GM18951 (cell line): ENCODE measurements at regions not wholly inside any gene's neighbourhood (a gene's known extent, or its start where the extent isn't known, plus 50 kb on each side); places are given as distances from the start of the nearest gene placed in this dataset.

Experiments used
- POLR2A ChIP-seq: IDR thresholded peaks from 4 replicates; pipeline ENCODE4 v1.6.1; 2011; ENCODE audit warnings: mild to moderate bottlenecking; ENCODE audit not compliant: insufficient read length, insufficient read depth; ENCODE audit errors: extremely low read depth
- in situ Hi-C: fragments of 300-500 bp; cut with MboI; formaldehyde crosslinking; loops from one replicate; pipeline ENCODE4 v1.12.0; 2022; ENCODE audit warnings: low sequenced_read_pairs, mixed read lengths, inconsistent platforms; ENCODE audit not compliant: unreplicated experiment

DNA sequence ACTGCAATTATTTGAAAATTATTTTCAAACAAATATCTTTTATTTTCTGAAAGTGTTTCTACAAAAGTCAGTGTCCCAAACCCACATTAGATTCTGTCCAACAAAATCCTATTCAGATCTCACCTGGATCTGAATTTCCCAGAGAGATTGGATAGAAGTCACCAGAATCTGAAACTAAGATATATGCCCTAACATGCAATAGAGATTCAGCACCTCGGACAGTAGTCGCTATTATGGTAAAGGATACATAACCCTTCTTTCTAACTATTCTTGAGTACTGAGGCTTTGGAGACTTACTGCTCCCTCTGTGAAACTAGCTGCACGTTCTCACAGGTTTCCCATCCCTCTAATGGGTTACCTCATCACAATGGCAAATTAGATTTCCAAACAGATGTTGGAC is 151.4 kb downstream of the ID4 start:
- no peak for TF ChIP-seq POLR2A
- in situ Hi-C loops, result no loop called here

DNA sequence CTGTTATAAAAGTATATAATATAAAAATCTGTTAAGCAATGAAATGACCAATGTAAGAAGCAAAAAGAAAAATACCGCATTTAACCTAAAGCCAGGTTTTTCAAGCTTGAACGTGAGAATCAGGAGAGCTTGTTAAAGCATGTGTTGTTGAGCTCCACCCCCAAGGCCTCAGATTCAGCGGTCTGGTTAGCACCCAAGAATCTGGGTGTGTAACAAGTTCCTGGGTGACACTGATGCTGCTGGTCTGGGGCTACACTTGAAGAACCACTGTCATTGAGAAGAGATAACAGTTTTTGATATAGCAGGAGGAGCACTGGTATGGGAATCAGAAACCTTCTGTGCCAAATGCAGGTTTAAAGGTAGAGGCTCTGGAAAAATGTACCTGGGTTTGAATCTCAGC is 154.0 kb downstream of the ID4 start:
- no peak for TF ChIP-seq POLR2A
- in situ Hi-C loops, result no loop called here

DNA sequence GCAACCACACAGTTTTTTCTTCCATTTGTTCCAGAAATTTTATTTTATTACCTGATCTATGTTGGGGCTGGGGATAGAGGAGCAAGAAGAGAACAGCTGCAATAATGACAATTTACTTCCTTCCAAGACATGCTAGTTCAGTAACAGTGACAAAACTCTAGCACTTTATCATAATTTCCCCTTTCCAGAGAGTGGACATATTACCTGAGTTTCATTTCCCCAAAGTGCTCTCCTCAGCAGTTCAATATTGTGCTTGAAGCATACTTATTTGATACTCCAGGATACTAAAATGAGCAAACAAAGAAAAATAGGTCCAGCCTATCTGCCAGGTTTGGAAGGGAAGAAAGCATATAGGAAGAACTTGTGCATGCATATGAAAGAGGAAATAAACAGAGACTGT is 157.7 kb downstream of the ID4 start:
- in situ Hi-C loops, result no loop called here
- TF ChIP-seq POLR2A, result no peak

- in situ Hi-C loops, result no loop called here
- no peak for TF ChIP-seq POLR2A
Measured at GRCh38 chr6:19995575-19996257, 158.5 kb downstream of the ID4 start.

DNA sequence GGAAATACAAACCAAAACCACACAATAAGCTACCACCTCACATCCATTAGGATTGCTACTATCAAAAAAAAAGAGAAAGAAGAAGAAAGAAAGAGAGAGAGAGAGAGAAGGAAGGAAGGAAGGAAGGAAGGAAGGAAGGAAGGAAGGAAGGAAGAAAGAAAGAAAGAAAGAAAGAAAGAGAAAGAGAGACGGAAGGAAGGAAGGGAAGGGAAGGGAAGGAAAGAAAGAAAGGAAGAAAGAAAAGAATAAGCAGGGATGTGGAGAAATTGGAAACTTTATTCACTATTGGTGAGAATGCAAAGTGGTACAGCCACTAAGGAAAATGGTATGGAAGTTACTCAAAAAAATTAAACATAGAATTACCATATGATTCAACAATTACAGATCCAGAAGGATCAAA is 159.9 kb downstream of the ID4 start:
- in situ Hi-C loops, result no loop called here
- TF ChIP-seq POLR2A, result no peak

GRCh38 chr6:19998541-19998940 is 161.4 kb downstream of the ID4 start:
- in situ Hi-C loops, result no loop called here

GRCh38 chr6:19999319-20000191 is 162.4 kb downstream of the ID4 start:
- in situ Hi-C loops, result no loop called here
- no peak for TF ChIP-seq POLR2A

More at GRCh38 chr6:19998541-19998940, 161.4 kb downstream of the ID4 start:
- TF ChIP-seq POLR2A, result no peak

GRCh38 chr6:20001286-20001685 is 164.1 kb downstream of the ID4 start:
- in situ Hi-C loops, result no loop called here
- no peak for TF ChIP-seq POLR2A

DNA sequence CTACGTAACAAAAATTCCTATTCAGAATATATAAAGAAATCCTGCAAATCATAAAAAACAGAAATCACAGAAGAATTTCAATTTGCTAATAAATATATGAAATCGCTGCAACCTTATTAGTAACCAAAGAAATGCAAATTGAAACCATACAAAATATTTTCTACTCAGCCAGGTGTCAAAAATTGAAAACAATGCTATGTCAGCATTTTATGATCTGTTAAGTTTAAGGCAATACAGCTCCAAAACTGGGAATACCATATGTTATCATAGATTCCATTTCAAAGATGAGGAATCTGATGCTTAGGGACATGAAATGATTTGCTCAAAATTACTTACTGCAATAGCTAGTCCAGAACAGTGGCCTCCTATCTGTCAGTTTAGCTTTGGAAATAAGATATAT is 168.9 kb downstream of the ID4 start:
- in situ Hi-C loops, result no loop called here
- TF ChIP-seq POLR2A, result no peak

GRCh38 chr6:20008131-20008530 is 171.0 kb downstream of the ID4 start:
- TF ChIP-seq POLR2A, result no peak
- in situ Hi-C loops, result no loop called here

DNA sequence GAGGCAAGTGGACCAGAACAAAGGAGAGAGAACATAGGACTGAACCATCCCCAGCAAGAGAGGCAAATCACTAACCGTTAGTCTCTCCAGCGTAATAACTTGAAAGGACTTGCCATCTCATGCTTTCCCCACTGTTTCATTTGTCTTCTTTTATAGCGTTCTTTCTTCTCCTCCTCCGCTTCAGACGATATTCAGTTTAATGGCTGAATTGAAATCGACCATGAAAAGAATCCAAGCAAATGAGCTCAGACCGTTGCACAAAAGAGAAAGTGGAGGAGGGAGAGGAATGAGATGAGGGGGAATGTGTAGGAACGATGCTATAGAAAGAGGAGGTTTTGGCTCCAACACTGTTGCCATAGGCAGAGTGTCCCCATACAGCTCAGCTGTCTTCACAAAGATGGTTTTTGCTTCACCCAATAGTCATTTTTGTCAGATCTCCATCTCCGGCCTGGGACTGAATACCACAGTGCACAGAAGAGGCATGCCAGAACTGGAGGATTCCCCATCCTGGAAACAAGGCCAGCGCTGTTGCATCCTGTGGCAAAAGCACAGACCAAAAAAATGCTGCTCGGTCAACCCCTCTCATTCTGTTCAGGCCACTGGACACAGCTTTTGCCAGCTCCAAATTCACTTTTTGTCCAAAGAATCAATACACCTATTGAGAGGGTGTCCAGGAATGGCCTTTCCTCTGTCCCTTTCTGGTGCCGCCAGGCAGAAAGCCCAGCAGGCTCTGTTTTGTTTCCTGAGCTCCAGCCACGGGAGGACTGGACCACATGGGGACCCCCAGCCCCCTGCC is 176.1 kb downstream of the ID4 start:
- in situ Hi-C loops, result no loop called here
- no peak for TF ChIP-seq POLR2A

DNA sequence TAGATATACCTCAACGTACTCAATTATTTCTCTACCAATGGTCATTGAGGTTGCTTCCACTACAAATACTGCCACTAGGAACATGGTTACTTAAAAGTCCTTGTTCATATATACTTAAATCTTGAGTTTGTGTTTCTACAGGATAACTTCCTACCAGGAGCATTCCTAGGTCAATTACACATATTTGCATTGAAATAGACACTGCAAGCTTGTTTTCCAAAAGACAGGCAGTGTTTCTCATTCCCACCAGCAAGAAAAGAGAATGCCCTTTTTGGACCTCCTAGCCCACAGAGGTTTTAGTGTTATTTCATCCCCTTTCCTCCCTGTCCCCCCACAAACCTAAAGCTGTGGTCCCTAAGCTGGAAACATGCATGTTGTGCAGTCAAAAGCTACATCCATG is 177.3 kb downstream of the ID4 start:
- in situ Hi-C loops, result no loop called here
- TF ChIP-seq POLR2A, result no peak

GRCh38 chr6:20020526-20020925 is 183.4 kb downstream of the ID4 start:
- in situ Hi-C loops, result no loop called here
- TF ChIP-seq POLR2A, result no peak
